ENCODE measurements at regions not wholly inside any gene's neighbourhood (a gene's known extent, or its start where the extent isn't known, plus 50 kb on each side); places are given as distances from the start of the nearest gene placed in this dataset.

DNA sequence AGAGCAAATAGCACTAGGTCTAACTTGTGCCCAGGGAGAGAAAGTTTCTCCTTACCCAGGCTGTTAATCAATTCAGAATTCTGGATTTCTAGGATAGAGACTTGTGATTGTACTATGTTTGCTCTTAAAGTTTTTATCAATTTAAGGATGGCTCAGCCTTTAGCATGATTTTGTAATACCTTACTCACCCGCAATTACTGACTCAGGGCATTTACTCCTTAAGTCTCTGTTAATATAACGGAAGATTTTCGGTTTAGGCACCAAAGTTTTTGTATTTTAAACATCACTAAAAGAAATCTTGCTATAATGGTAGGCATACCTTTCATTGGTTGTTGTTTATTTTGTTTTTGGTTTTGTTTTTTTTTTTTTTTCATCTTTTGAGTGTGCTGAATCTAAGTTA, 358.2 kb downstream of the RBM43 start:
- TF ChIP-seq EZH2phosphoT487 (IDR thresholded peaks at IDR 0.05; ENCODE audit: insufficient read depth, low read depth) (no peak), EZH2 (IDR thresholded peaks at IDR 0.05; ENCODE audit: insufficient read depth, poor library complexity, severe bottlenecking) (no peak)
